ENCODE measurements at regions not wholly inside any gene's neighbourhood (a gene's known extent, or its start where the extent isn't known, plus 50 kb on each side); places are given as distances from the start of the nearest gene placed in this dataset.

DNA sequence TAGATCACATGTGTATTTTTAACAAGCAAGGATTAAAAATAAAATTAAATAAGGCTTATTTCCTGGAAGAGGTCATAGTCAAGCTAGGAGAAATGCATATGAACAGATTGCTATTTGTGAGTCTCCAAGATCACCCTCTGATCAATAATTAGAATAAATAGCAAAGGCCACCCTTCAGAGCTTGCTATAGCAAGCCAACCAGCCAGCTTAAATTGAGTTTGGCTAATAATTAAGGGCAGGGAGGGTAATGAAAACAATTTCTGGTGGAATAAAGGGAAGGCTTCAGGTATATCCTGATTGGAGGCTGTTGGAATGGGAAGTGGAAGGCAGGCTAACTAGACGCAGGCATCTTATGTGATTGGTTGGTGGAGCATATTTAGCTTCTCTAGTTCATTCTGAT is 403.5 kb downstream of the ARL4A start:
- Mint-ChIP-seq H3K27me3 (ENCODE audit: low read depth) (no peaks in the 10 kb centered on the region), H3K36me3 (ENCODE audit: low read depth) (peaks cover 9% of the 10 kb centered on the region), H3K27ac (ENCODE audit: unreplicated experiment) (no peak overlapping the region), H3K9me3 (no peaks in the 10 kb centered on the region), H3K4me1 (peaks cover 3% of the 10 kb centered on the region), H3K4me3 (no peak overlapping the region)
- DNase-seq (ENCODE audit: low read depth, low spot score), result no peak
- TF ChIP-seq, protein P1, sequence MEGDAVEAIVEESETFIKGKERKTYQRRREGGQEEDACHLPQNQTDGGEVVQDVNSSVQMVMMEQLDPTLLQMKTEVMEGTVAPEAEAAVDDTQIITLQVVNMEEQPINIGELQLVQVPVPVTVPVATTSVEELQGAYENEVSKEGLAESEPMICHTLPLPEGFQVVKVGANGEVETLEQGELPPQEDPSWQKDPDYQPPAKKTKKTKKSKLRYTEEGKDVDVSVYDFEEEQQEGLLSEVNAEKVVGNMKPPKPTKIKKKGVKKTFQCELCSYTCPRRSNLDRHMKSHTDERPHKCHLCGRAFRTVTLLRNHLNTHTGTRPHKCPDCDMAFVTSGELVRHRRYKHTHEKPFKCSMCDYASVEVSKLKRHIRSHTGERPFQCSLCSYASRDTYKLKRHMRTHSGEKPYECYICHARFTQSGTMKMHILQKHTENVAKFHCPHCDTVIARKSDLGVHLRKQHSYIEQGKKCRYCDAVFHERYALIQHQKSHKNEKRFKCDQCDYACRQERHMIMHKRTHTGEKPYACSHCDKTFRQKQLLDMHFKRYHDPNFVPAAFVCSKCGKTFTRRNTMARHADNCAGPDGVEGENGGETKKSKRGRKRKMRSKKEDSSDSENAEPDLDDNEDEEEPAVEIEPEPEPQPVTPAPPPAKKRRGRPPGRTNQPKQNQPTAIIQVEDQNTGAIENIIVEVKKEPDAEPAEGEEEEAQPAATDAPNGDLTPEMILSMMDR (conservative IDR thresholded peaks at IDR 0.05), result no peak

GRCh38 chr7:13091974-13092707 is 404.7 kb downstream of the ARL4A start:
- Mint-ChIP-seq H3K4me3 (no peak overlapping the region), H3K9me3 (peaks cover 3% of the 10 kb centered on the region), H3K27me3 (ENCODE audit: low read depth) (no peaks in the 10 kb centered on the region), H3K27ac (ENCODE audit: unreplicated experiment) (no peak overlapping the region), H3K36me3 (ENCODE audit: low read depth) (peaks cover 9% of the 10 kb centered on the region), H3K4me1 (peaks cover 3% of the 10 kb centered on the region)
- TF ChIP-seq, protein P1 (conservative IDR thresholded peaks at IDR 0.05), result no peak
- no peak for DNase-seq (ENCODE audit: low read depth, low spot score)

GRCh38 chr7:13092708-13093005 is 405.2 kb downstream of the ARL4A start:
- Mint-ChIP-seq H3K27ac (ENCODE audit: unreplicated experiment) (no peak overlapping the region), H3K4me3 (no peak overlapping the region), H3K27me3 (ENCODE audit: low read depth) (no peaks in the 10 kb centered on the region), H3K4me1 (peaks cover 7% of the 10 kb centered on the region), H3K9me3 (peaks cover 3% of the 10 kb centered on the region), H3K36me3 (ENCODE audit: low read depth) (peaks cover 9% of the 10 kb centered on the region)
- no peak for DNase-seq (ENCODE audit: low read depth, low spot score)
- TF ChIP-seq, protein P1 (conservative IDR thresholded peaks at IDR 0.05), result no peak

GRCh38 chr7:13093160-13093559 is 405.7 kb downstream of the ARL4A start:
- no peaks in the 10 kb centered on the region for H3K27me3 Mint-ChIP-seq (ENCODE audit: low read depth)
- peaks cover 7% of the 10 kb centered on the region for H3K36me3 Mint-ChIP-seq (ENCODE audit: low read depth)
- H3K4me1 Mint-ChIP-seq, result peaks cover 8% of the 10 kb centered on the region
- H3K9me3 Mint-ChIP-seq, result peaks cover 3% of the 10 kb centered on the region
- H3K4me3 Mint-ChIP-seq, result no peak overlapping the region
- H3K27ac Mint-ChIP-seq (ENCODE audit: unreplicated experiment), result no peak overlapping the region
- no peak for DNase-seq (ENCODE audit: low read depth, low spot score)
- TF ChIP-seq, protein P1 (conservative IDR thresholded peaks at IDR 0.05), result no peak

GRCh38 chr7:13097499-13097898 is 410.1 kb downstream of the ARL4A start:
- peaks cover 13% of the 10 kb centered on the region for H3K4me1 Mint-ChIP-seq
- H3K9me3 Mint-ChIP-seq, result peaks cover 6% of the 10 kb centered on the region
- DNase-seq (ENCODE audit: low read depth, low spot score), result no peak
- TF ChIP-seq, protein P1 (conservative IDR thresholded peaks at IDR 0.05), result no peak
- H3K36me3 Mint-ChIP-seq (ENCODE audit: low read depth), result no peaks in the 10 kb centered on the region
- no peaks in the 10 kb centered on the region for H3K27me3 Mint-ChIP-seq (ENCODE audit: low read depth)
- no peak overlapping the region for H3K4me3 Mint-ChIP-seq
- H3K27ac Mint-ChIP-seq (ENCODE audit: unreplicated experiment), result no peak overlapping the region
